KOPT-K1 (cell line): ENCODE measurements at regions not wholly inside any gene's neighbourhood (a gene's known extent, or its start where the extent isn't known, plus 50 kb on each side); places are given as distances from the start of the nearest gene placed in this dataset.
"Not testable (repeated sequence)": the region's sequence is repeated elsewhere in the genome, so short reads cannot be mapped to it uniquely, and the experiment has no call there.

ENCODE experiments used
- H3K27ac ChIP-seq: fragments of 200-600 bp; sonication (generic); 2 replicates; pipeline ENCODE4 v1.5.1; 2016; ENCODE audit warnings: antibody characterized with exemption, mild to moderate bottlenecking, low read depth, low read length; ENCODE audit not compliant: poor library complexity, severe bottlenecking
- H3K36me3 ChIP-seq: fragments of 200-600 bp; sonication (generic); 2 replicates; pipeline ENCODE4 v1.5.1; 2017; ENCODE audit warnings: antibody characterized with exemption, mild to moderate bottlenecking, low read length, moderate library complexity; ENCODE audit not compliant: insufficient read depth
- H3K9me3 ChIP-seq: fragments of 200-600 bp; sonication (generic); 2 replicates; pipeline ENCODE4 v1.5.1; 2017; ENCODE audit warnings: antibody characterized with exemption, low read length, mild to moderate bottlenecking; ENCODE audit not compliant: insufficient read depth, poor library complexity, severe bottlenecking

GRCh38 chr12:47369085-47369484, 289.3 kb upstream of the AMIGO2 start:
- H3K9me3 ChIP-seq = peaks cover 5% of the 10 kb centered on the region
- no peaks in the 10 kb centered on the region for H3K36me3 ChIP-seq
- H3K27ac ChIP-seq = peak overlapping the region; percentile 30

GRCh38 chr12:47367912-47368537, 288.3 kb upstream of the AMIGO2 start:
- no peak overlapping the region for H3K27ac ChIP-seq
- peaks cover 5% of the 10 kb centered on the region for H3K9me3 ChIP-seq
- H3K36me3 ChIP-seq = no peaks in the 10 kb centered on the region

DNA sequence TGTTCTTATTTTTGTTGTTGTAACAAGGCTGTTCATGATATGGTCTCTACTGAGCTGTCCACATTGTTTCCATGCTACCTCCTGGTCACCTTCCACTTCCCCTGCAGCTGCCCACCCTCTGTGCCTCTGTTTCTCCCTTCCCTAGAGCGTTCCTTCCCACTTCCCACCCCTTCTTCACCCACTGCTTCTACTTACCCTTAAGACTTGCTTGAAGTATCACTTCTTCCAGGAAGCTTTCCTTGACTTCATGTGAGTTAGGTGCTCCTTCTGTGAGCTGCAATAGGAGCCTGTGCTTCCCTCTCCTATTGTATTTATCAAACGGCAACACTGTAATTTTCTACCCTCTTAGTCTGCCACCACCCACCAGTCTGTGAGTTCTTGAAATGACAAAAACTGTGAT, 286.8 kb upstream of the AMIGO2 start:
- no peak overlapping the region for H3K27ac ChIP-seq
- no peaks in the 10 kb centered on the region for H3K36me3 ChIP-seq
- peaks cover 5% of the 10 kb centered on the region for H3K9me3 ChIP-seq

- no peak overlapping the region for H3K27ac ChIP-seq
- no peaks in the 10 kb centered on the region for H3K36me3 ChIP-seq
- peaks cover 5% of the 10 kb centered on the region for H3K9me3 ChIP-seq
These were observed 286.4 kb upstream of the AMIGO2 start for GRCh38 chr12:47366157-47366556.

- H3K27ac ChIP-seq, H3K36me3 ChIP-seq, H3K9me3 ChIP-seq: not testable (repeated sequence)
These were observed 285.8 kb upstream of the AMIGO2 start for GRCh38 chr12:47365443-47366076.

GRCh38 chr12:47364261-47364660, 284.5 kb upstream of the AMIGO2 start:
- peak overlapping the region; percentile 10 for H3K27ac ChIP-seq
- no peaks in the 10 kb centered on the region for H3K36me3 ChIP-seq
- peaks cover 5% of the 10 kb centered on the region for H3K9me3 ChIP-seq

GRCh38 chr12:47362126-47362705, 282.5 kb upstream of the AMIGO2 start:
- peak overlapping the region; percentile 91 for H3K27ac ChIP-seq
- H3K36me3 ChIP-seq = no peaks in the 10 kb centered on the region
- no peaks in the 10 kb centered on the region for H3K9me3 ChIP-seq

DNA sequence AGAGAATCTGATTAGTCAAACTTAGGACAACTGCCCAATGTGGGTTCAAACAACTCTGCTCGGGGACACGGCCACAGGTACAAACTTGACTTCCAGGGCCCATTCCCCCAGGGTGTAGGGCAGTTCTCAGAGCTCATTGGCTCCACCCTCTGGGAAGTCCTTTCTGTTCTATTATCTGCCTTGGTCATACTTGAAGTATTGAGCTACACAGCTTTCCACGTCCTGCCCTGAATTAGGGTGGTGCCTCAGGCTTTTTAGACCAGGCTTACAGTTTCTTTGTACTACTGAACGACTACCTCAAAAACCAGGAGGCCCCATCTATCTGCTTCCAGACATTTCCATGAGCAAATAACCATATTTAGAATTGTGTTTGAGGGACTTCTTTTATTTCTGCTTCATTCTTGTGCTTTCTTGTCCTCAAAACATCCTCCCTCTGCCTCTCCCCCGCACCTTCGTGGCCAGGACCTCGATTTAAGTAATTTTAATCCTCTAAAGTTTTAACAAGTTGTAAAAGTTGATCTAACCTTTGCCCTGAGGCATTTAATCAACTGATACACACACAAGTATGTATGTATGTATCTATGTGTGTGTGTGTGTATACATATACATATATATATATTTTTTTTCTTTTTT, 281.7 kb upstream of the AMIGO2 start:
- H3K27ac ChIP-seq = peak overlapping the region; percentile 91
- H3K36me3 ChIP-seq = no peaks in the 10 kb centered on the region

GRCh38 chr12:47360771-47361388, 281.1 kb upstream of the AMIGO2 start:
- Histone ChIP-seq H3K36me3 (no peaks in the 10 kb centered on the region), H3K27ac (peak overlapping the region; percentile 91), H3K9me3 (no peaks in the 10 kb centered on the region)

More for the DNA sequence above, 281.7 kb upstream of the AMIGO2 start:
- no peaks in the 10 kb centered on the region for H3K9me3 ChIP-seq

DNA sequence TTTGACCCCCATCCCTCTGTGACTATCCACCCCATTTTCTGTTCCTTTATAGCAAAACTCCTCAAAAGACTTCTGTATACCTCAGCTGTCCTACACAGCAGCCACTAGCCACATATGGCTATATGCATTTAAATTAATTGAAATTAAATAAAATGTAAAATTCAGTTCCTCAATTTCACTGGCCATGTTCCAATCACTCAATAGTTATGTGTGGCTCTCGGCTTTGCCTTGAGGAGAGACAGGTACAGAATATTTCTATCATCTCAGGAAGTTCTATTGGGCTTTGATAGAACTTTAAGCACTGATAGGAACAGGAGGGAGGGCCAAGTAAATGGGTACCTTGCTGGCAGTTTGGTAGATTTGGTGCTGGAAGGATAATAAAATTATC, 280.3 kb upstream of the AMIGO2 start:
- Histone ChIP-seq H3K36me3 (no peaks in the 10 kb centered on the region), H3K9me3 (no peaks in the 10 kb centered on the region), H3K27ac (peak overlapping the region; percentile 91)

GRCh38 chr12:47359310-47360092, 279.7 kb upstream of the AMIGO2 start:
- Histone ChIP-seq H3K9me3 (no peaks in the 10 kb centered on the region), H3K27ac (peak overlapping the region; percentile 91), H3K36me3 (no peaks in the 10 kb centered on the region)

GRCh38 chr12:47357006-47357405, 277.2 kb upstream of the AMIGO2 start:
- not testable (repeated sequence) for H3K27ac ChIP-seq, H3K9me3 ChIP-seq, H3K36me3 ChIP-seq

DNA sequence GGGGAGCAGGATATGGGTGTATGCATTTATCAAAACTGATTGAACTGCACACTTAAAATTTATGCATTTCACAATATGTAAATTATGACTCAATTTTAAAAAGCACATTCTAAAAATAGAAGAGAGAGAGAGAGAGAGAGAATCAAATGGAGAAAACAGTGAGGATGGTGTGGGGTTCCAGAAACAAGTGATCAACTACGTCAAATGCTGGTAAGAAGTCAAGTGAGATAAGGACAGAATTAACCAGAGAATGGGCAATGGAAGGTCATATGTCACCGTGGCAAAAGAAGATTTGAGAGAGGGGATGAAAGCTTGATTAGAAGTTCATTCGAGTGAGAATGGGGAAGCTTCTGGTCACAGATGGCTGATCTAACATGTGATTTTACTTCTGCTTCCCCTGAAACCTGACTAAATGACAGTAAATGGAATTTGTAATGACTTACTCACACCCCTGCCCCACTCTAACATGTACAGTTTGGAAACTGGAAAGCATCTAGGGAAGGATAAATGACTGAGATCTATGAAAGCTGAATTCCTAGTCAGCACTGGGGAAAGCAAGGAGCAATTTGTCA, 276.5 kb upstream of the AMIGO2 start:
- Histone ChIP-seq H3K9me3 (no peaks in the 10 kb centered on the region), H3K36me3 (no peaks in the 10 kb centered on the region), H3K27ac (no peak overlapping the region)

DNA sequence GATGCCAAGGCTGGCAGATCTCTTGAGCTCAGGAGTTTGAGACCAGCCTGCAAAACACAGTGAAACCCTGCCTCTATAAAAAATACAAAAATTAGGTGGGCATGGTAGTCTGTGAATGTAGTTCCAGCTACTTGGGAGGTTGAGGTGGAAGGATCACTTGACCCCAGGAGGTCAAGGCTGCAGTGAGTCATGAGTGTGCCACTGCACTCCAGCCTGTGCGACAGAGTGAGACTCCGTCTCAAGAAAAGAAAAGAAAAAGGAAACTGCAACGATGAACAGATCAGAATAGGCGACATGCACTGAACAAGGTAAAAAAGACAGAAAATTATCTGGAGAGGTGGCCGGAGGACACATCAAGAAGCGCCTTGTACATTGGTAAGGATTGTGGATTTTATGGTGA, 273.7 kb upstream of the AMIGO2 start:
- H3K27ac ChIP-seq = no peak overlapping the region
- H3K9me3 ChIP-seq = no peaks in the 10 kb centered on the region
- H3K36me3 ChIP-seq = no peaks in the 10 kb centered on the region
